KBM-7 (cell line): ENCODE measurements at regions not wholly inside any gene's neighbourhood (a gene's known extent, or its start where the extent isn't known, plus 50 kb on each side); places are given as distances from the start of the nearest gene placed in this dataset.

Source experiments
- DNase-seq: peaks from one replicate; pipeline ENCODE4 v3.0.0-alpha.2; 2015
- in situ Hi-C: fragments of 300-500 bp; cut with MboI; formaldehyde crosslinking; loops from 2 replicates; pipeline ENCODE4 v1.14.3; 2020; ENCODE audit warnings: low sequenced_read_pairs, low pct_unique_long_range_greater_than_20kb, mixed read lengths

- in situ Hi-C loops = no loop called here
- no peak for DNase-seq
Measured at GRCh38 chr13:103547914-103548313, 481.7 kb upstream of the SLC10A2 start.

GRCh38 chr13:103546271-103546670 lies 480.1 kb upstream of the SLC10A2 start:
- no peak for DNase-seq
- in situ Hi-C loops = no loop called here

DNA sequence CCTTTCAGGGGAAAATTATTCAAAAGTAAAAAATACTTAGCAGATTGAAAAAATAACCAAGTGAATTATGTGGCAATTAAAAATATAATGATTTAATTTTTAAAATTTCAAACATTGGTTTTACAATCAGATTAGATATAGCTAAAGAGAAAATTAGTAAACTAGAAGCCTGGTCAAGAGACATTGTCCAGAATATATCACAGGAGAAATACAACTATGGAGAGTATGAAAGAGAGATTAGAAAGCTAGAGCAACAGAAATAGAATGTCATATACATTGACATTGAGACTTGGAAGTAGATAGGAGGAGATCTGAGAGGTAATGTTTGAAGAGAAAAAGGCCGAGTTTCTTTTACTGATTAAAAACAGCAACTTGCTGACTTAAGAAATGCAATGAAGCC lies 476.4 kb upstream of the SLC10A2 start:
- in situ Hi-C loops = no loop called here
- no peak for DNase-seq

GRCh38 chr13:103540382-103540765 lies 474.2 kb upstream of the SLC10A2 start:
- DNase-seq = no peak
- in situ Hi-C loops = no loop called here

DNA sequence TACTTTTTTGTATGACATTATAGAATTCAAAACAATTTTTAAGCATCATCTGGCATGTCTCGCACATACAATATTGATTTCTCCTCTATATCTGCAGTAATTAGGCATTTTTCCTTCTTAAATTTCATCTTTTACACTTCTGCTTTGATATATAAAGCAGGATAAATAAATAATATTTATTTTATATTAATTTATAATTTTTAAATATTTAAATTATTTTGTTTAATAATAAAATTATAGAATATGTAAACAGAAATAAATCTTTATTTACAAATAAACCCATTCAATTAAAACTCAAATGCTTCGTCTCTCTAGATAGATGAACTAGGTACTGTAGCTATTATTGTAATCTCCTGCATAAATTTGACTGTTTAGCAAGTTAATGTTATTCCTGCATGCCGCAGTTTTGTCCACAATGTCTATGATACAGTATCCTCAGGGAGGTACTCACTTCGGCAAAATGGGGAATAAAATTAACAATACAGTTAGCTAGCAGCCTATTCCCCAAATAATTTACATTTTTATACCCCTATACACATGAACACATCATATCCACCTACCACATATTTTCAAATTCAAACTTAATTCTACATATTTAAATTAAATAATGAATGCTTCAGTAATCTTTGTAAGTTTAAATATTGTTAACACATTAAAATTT lies 473.6 kb upstream of the SLC10A2 start:
- DNase-seq = no peak
- in situ Hi-C loops = no loop called here

GRCh38 chr13:103539265-103539664 lies 473.0 kb upstream of the SLC10A2 start:
- DNase-seq = no peak
- in situ Hi-C loops = no loop called here

DNA sequence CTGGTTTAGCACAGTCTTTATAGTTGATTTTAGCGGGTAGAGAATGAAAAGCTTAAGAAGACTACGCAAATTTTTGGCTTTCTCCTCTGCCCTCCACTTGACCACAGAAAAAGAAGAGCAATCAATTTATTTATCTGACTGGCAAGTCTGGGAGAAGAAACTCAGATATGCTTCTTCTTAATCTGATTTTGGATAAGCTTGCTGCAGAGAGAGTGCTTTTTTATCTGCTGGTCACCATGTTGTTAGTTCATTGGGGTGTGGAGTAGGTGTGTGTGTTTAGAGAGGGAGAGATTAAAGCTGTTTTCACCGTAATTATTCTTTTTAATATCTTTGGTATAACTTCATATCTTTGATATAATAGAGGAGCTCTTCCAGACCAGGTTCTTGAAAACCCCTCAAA lies 471.4 kb upstream of the SLC10A2 start:
- in situ Hi-C loops = no loop called here
- DNase-seq = no peak

GRCh38 chr13:103531278-103531677 lies 465.1 kb upstream of the SLC10A2 start:
- in situ Hi-C loops = no loop called here
- no peak for DNase-seq

DNA sequence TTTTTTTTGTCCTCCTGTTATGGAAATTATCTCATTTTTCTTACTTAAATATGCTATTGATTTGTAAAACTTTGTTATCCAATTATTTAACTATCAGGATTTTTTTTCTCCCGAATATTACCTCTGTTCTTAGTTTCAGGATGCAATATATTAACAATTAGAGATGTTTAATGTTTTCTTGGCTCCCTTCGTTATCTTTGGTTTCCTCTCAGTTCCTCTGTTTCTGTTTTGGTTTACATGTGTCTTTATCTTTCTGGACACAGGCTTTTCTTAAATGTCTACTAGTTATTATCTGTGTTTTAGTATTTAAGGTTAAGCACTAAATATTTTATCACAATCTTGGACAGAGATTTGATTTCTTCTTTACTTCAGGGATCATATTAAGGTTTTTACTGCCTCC lies 462.2 kb upstream of the SLC10A2 start:
- in situ Hi-C loops = no loop called here

DNA sequence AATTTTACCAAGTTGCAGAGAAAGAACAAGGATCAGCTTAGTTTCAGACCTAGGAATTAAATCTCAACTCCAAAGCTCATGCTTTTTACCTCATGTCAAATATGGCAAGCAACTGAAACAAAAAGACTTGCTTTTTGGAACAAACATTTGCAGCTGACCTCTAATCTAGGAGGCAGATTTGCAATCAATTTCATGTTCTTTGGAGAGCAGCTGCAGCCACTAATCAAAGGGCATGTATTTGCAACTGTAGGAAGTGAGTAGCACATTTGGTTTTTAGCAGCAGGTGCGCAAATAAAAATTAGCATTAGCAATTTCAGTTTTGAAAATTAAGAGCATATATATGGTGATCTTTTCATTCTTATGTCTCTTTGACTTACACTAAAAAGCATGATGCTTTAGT lies 459.3 kb upstream of the SLC10A2 start:
- in situ Hi-C loops = no loop called here
- DNase-seq = no peak

More for the DNA sequence above, 462.2 kb upstream of the SLC10A2 start:
- DNase-seq = no peak

GRCh38 chr13:103523858-103524257 lies 457.6 kb upstream of the SLC10A2 start:
- DNase-seq = no peak

GRCh38 chr13:103521532-103521931 lies 455.3 kb upstream of the SLC10A2 start:
- in situ Hi-C loops = no loop called here
- no peak for DNase-seq

More at GRCh38 chr13:103523858-103524257, 457.6 kb upstream of the SLC10A2 start:
- in situ Hi-C loops = no loop called here

DNA sequence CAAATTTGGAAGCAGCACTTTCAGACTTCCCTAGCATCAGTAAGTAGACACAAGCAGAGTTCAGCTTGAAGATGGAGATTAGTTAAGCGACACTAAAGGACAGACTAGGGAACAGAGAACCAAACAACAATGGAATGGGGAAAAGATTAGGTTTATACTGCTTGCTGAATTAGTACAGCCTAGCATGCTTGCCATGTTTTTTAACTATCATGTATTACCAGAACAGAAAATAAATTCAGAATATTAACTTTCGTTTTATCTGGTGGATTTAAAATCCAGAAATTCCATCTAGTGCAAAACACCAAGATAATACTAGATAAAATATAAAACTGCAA lies 451.5 kb upstream of the SLC10A2 start:
- DNase-seq = no peak
- in situ Hi-C loops = no loop called here

DNA sequence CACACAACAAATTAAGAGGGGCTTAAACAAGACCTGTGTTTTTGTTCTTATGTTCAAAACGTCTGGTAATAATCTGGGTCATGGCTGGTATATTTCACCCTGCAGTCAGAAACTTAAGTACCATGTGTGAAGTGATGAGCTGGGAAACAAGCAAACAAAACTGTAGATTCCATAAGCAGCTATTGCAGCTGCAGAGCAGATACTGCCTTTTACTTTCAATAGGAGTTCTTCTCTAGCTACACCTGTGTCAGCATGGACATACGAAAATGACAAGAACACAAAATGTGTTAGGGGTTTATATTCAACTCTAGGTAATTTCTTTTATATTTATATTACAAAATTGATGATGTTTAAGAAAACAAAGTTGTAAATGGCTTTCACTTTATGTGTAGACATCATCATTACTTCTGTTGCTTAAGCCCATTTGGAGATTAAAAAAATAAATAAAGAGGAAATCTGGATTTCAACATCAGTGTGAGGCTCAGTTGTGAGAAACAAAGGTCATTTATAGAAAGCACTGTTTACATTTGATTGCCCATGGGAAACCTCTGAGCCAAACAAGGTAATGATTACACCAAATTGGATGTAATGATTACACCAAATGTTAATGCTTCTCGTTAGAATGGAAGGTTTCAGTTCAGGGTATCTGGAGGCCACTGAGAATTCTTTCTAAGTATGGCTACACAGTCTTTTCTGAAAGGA lies 451.0 kb upstream of the SLC10A2 start:
- DNase-seq = no peak
- in situ Hi-C loops = no loop called here

- in situ Hi-C loops = no loop called here
- DNase-seq = no peak
Measured at GRCh38 chr13:103516015-103516795, 450.0 kb upstream of the SLC10A2 start.

DNA sequence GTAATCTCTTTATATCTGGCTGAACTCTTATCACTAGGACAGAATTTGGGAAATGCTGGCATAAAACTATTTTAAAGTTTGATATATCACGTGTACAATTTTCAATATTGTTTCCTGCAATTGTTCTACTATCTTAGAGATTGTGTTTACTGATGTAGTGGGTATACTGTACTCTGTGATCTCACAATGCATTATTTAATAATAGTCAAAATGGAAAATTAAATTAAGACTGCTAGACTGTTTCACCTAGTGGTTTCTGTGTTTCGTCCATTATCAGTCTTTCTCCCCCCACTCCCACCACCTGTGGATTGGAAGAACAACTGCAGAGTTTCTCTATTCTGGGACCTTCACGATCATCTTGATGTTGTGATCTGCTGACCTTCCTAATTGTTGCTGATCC lies 449.2 kb upstream of the SLC10A2 start:
- DNase-seq = no peak
- in situ Hi-C loops = no loop called here

DNA sequence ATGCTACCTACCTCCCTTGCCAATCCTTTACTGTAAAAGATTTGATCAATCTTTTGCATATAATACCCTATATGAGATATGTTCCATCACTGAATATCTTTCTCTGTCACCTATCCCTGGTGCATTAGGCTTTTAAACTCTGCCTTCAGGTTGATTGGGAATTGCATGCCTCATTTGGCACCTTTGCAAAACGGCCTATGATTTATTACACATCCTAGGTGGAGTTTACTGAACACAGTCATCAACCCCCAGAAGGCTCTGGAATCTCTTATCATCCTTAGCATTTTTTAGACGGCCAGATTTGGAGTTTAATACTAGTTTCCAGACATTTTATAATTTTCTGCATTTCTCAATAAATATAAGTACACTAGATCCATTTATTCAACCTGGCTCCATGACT lies 448.4 kb upstream of the SLC10A2 start:
- in situ Hi-C loops = no loop called here
- no peak for DNase-seq

GRCh38 chr13:103514188-103514587 lies 448.0 kb upstream of the SLC10A2 start:
- DNase-seq = no peak
- in situ Hi-C loops = no loop called here

GRCh38 chr13:103510007-103510535 lies 443.9 kb upstream of the SLC10A2 start:
- DNase-seq = no peak
- in situ Hi-C loops = no loop called here

DNA sequence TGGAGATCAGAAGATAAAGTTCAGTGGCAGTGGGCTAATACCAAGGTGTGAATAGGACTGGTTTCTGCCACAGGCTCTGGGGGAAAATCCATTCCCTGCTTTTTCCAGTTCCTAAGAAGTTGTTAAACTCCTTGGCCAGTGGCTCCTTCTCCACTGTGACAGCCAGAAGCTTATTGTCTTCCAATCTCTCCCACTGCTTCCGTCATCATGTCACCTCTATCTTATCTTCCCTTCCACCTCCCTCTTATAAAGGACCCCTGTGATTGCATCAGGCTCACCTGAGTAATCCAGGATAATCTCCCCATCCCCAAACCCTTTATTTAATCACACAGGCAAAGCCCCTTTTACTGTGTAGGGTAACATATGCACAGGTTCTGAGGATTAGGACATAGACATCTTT lies 431.2 kb upstream of the SLC10A2 start:
- in situ Hi-C loops = no loop called here
- DNase-seq = no peak
